ENCODE measurements at regions not wholly inside any gene's neighbourhood (a gene's known extent, or its start where the extent isn't known, plus 50 kb on each side); places are given as distances from the start of the nearest gene placed in this dataset.
"Not testable (repeated sequence)": the region's sequence is repeated elsewhere in the genome, so short reads cannot be mapped to it uniquely, and the experiment has no call there.

DNA sequence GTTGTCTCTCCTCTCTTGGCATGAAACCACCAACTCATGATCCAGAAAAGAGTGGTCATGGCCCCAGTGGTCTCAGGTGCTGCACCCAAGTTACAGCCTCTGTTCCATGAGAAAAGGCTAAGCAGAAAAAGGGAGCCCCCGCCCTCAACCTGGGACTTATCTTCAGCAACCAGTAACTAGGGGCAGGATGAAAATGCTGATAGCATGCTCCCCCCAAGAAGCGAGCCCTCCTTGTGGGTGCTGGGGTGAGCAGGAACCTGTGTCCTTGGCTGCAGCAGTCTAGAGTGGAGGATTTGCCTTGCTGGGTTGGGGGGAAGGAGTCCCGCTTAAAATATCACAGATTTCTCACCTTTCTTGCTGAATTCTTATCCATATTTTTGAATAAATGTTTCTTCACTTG, 490.0 kb downstream of the SUCLG1 start:
- DNase-seq (no peak), ATAC-seq (no peak)
- no peaks in the 10 kb centered on the region for H3K36me3 ChIP-seq
- H3K4me3 ChIP-seq = no peak overlapping the region
- H3K9me3 ChIP-seq = no peaks in the 10 kb centered on the region
- TF ChIP-seq, protein P1, sequence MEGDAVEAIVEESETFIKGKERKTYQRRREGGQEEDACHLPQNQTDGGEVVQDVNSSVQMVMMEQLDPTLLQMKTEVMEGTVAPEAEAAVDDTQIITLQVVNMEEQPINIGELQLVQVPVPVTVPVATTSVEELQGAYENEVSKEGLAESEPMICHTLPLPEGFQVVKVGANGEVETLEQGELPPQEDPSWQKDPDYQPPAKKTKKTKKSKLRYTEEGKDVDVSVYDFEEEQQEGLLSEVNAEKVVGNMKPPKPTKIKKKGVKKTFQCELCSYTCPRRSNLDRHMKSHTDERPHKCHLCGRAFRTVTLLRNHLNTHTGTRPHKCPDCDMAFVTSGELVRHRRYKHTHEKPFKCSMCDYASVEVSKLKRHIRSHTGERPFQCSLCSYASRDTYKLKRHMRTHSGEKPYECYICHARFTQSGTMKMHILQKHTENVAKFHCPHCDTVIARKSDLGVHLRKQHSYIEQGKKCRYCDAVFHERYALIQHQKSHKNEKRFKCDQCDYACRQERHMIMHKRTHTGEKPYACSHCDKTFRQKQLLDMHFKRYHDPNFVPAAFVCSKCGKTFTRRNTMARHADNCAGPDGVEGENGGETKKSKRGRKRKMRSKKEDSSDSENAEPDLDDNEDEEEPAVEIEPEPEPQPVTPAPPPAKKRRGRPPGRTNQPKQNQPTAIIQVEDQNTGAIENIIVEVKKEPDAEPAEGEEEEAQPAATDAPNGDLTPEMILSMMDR (IDR thresholded peaks at IDR 0.05) = no peak
- no peaks in the 10 kb centered on the region for H3K4me1 ChIP-seq
- intact Hi-C loops (cut with DNase I) = no loop called here
- no peaks in the 10 kb centered on the region for H3K27me3 ChIP-seq (ENCODE audit: low read depth)
- H3K27ac ChIP-seq = no peak overlapping the region

DNA sequence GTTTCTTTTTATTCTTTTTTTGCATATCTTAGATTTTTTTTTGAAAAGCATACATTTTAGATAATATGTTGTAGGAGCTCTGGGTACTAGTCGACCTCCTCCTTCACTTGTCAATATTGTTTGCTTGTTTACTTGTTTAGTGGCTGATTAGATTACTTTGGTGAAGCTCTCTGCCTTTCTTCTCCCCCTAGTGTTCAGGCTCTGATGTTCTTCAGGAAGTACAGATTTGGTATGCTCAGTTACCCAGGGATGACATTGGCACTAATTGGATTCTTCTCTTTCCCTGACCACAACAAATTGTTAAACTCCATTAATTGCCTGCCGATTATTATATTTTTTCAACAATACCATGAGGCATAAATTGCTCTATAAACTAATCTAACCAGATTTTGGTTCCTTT, 491.2 kb downstream of the SUCLG1 start:
- DNase-seq = no peak
- intact Hi-C loops (cut with DNase I) = no loop called here
- ATAC-seq = no peak
- Histone ChIP-seq H3K27ac (no peak overlapping the region), H3K27me3 (ENCODE audit: low read depth) (no peaks in the 10 kb centered on the region), H3K36me3 (no peaks in the 10 kb centered on the region), H3K4me3 (no peak overlapping the region), H3K9me3 (no peaks in the 10 kb centered on the region), H3K4me1 (no peaks in the 10 kb centered on the region)
- TF ChIP-seq, protein P1 (IDR thresholded peaks at IDR 0.05) = no peak

DNA sequence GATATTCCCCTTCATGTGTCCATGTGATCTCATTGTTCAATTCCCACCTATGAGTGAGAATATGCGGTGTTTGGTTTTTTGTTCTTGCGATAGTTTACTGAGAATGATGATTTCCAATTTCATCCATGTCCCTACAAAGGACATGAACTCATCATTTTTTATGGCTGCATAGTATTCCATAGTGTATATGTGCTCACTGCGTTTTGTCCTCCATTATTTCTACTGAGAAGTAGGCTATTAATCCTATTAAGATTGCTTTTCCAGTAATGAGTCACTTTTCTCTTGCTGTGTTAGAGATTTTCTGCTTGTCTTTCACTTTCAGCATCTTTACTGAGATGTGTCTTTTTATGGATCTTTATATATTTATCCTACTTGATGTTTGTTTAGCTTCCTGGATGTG, 492.1 kb downstream of the SUCLG1 start:
- H3K4me1 ChIP-seq; DNase-seq; ATAC-seq; intact Hi-C loops (cut with DNase I); H3K36me3 ChIP-seq; H3K4me3 ChIP-seq; H3K27me3 ChIP-seq (ENCODE audit: low read depth); H3K9me3 ChIP-seq; H3K27ac ChIP-seq: not testable (repeated sequence)

DNA sequence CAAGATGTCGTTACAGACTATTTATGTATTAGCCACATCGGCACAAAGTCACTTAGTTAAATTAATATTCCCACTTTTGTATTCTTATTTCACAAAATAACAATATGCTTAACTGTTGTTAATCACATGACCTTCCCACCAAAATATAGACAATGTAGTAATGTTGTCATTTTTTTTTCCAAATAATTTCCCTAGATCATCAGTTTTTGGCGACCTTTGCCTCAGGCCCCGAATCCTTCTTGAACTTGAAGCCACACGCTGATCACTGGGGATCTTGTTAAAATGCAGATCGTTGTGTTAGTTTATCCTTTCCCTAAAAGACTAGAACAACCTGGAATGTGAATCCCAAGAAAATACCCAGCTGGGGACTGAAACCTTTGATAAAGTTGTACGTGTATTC, 497.6 kb downstream of the SUCLG1 start:
- no peaks in the 10 kb centered on the region for H3K36me3 ChIP-seq
- intact Hi-C loops (cut with DNase I) = no loop called here
- H3K4me1 ChIP-seq = no peaks in the 10 kb centered on the region
- no peak overlapping the region for H3K4me3 ChIP-seq
- ATAC-seq (no peak), DNase-seq (no peak)
- TF ChIP-seq, protein P1 (IDR thresholded peaks at IDR 0.05) = no peak
- no peak overlapping the region for H3K27ac ChIP-seq
- H3K9me3 ChIP-seq = no peaks in the 10 kb centered on the region
- no peaks in the 10 kb centered on the region for H3K27me3 ChIP-seq (ENCODE audit: low read depth)

DNA sequence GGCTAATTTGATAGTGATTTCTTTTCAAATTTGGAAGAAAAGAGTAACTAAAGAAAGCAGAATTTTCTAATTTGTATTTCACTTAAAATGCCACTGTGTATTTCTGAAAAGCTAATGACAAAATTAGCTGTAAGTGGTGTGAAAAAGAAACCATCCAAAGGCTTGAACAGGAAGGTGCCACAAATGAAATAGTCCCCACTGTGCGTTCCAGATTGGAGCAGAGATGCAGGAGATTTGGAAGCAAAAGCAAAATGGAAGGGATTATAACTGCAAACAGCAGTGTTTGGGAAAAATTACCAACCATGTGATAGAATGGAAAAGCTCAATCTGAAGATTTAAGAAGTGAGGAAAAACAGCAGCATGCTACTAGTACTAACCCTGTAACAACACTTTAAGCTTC, 498.7 kb downstream of the SUCLG1 start:
- Histone ChIP-seq H3K4me3 (no peak overlapping the region), H3K4me1 (no peaks in the 10 kb centered on the region), H3K27me3 (ENCODE audit: low read depth) (no peaks in the 10 kb centered on the region), H3K9me3 (no peaks in the 10 kb centered on the region), H3K27ac (no peak overlapping the region), H3K36me3 (no peaks in the 10 kb centered on the region)
- DNase-seq (no peak), ATAC-seq (no peak)
- TF ChIP-seq, protein P1 (IDR thresholded peaks at IDR 0.05) = no peak
- intact Hi-C loops (cut with DNase I) = no loop called here

DNA sequence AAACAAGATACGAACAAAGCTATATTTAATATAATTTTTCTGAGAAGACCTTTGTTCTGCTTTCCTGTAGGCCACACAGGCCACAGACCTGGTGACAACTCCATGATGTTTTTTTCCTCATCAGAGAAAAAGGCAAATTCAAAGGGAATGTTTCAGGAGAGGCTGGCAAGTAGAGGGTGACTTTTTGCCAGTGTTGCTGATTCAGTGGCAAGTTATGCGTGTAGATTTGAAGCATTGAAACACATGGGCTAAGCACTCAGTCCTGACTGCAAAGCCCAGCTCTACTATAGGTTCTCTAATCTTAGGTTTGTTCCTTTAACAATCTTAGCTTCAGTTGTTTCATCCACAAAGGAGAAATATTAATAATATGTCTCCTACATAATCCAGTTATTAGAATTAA, 499.8 kb downstream of the SUCLG1 start:
- ATAC-seq = no peak
- no peak overlapping the region for H3K27ac ChIP-seq
- intact Hi-C loops (cut with DNase I) = no loop called here
- H3K4me1 ChIP-seq = no peaks in the 10 kb centered on the region
- TF ChIP-seq, protein P1 (IDR thresholded peaks at IDR 0.05) = no peak
- no peak overlapping the region for H3K4me3 ChIP-seq
- H3K36me3 ChIP-seq = no peaks in the 10 kb centered on the region
- no peaks in the 10 kb centered on the region for H3K9me3 ChIP-seq
- no peaks in the 10 kb centered on the region for H3K27me3 ChIP-seq (ENCODE audit: low read depth)
- no peak for DNase-seq
